Lower leg skin (tissue), 4 donors: ENCODE measurements at regions not wholly inside any gene's neighbourhood (a gene's known extent, or its start where the extent isn't known, plus 50 kb on each side); places are given as distances from the start of the nearest gene placed in this dataset.

Experiments
- DNase-seq, 2 donors: peaks; one replicate each; pipeline ENCODE4 v3.0.0-alpha.2; 2019; ENCODE audit warnings: low spot score in 2 of 2
- H3K4me3 ChIP-seq: fragments of 200-600 bp; sonication (generic); 2 replicates; pipeline ENCODE4 v1.5.1; 2017; ENCODE audit warnings: mild to moderate bottlenecking, low read depth; ENCODE audit not compliant: poor library complexity, severe bottlenecking
- POLR2A ChIP-seq, 2 donors: fragments of 450-650 bp; IDR thresholded peaks; one replicate each; pipeline ENCODE4 v1.6.1; 2016 to 2017; ENCODE audit warnings: antibody characterized with exemption in 2 of 2, mild to moderate bottlenecking in 1 of 2, moderate library complexity in 1 of 2
- WGBS, 2 donors: methylation state at CpG; one replicate each; pipeline ENCODE4 v1.1.5; 2018; 5-methylcytosine and 5-hydroxymethylcytosine counted together
- intact Hi-C: fragments of 100-400 bp; cut with DNase I; formaldehyde crosslinking; loops from one replicate; pipeline ENCODE4 v1.15.0; 2023; ENCODE audit warnings: low total_unique reads
- TF ChIP-seq, protein P1 (sequence below), 3 donors: fragments of 450-650 bp; IDR thresholded peaks; one replicate each; pipeline ENCODE4 v1.5.1; 2016; ENCODE audit warnings: antibody characterized with exemption in 3 of 3, mild to moderate bottlenecking in 3 of 3, moderate library complexity in 2 of 3

DNA sequence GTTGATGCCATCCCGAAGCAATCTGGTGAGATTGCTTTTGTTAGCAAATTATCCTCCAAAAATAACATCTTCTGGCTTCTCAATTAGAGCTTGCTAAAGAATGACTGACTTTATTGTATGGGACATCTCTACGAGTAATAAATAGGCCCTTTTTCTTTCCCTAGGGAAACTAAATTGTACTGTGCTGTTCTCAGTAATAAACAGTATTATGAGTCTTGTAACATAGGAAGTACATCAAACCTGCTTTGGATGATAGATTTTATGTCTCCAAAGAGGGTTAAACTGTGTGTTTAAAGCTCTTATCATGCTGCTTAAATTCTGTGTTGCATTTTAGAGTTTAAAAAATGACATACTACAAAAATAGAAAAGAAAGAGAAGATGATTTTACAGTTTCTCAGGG is 153.4 kb upstream of the THRB start:
- 74 to 80% methylated on average over 2 of the region's 2 CpGs for WGBS, 2 donors
- DNase-seq = no peak
- TF ChIP-seq, protein P1, sequence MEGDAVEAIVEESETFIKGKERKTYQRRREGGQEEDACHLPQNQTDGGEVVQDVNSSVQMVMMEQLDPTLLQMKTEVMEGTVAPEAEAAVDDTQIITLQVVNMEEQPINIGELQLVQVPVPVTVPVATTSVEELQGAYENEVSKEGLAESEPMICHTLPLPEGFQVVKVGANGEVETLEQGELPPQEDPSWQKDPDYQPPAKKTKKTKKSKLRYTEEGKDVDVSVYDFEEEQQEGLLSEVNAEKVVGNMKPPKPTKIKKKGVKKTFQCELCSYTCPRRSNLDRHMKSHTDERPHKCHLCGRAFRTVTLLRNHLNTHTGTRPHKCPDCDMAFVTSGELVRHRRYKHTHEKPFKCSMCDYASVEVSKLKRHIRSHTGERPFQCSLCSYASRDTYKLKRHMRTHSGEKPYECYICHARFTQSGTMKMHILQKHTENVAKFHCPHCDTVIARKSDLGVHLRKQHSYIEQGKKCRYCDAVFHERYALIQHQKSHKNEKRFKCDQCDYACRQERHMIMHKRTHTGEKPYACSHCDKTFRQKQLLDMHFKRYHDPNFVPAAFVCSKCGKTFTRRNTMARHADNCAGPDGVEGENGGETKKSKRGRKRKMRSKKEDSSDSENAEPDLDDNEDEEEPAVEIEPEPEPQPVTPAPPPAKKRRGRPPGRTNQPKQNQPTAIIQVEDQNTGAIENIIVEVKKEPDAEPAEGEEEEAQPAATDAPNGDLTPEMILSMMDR (IDR thresholded peaks at IDR 0.05) = no peak
- TF ChIP-seq POLR2A (IDR thresholded peaks at IDR 0.05) = no peak
- H3K4me3 ChIP-seq = no peak overlapping the region
- intact Hi-C loops = no loop called here

DNA sequence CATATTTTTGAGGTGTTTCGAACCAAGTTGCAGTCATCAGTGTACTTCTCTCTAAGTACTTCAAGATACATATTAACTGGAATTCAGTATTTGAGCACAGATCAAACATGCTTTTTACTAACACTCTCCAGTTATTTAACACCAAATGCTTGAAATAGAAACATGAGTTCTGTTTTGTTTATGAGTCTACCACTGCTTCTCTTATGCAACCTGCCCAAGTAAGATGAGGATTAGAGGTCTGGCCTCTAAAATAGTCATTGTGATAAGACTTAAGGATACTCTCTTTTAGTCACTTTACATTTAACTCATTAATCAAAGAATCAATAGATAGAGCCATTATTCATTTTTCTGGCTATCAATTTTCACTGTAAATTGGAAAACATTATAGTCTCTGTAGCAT is 156.2 kb upstream of the THRB start:
- intact Hi-C loops = no loop called here
- no peak overlapping the region for H3K4me3 ChIP-seq
- 95 to 96% methylated on average over 1 of the region's 1 CpG for WGBS, 2 donors
- TF ChIP-seq, protein P1 (IDR thresholded peaks at IDR 0.05) = no peak
- TF ChIP-seq POLR2A (IDR thresholded peaks at IDR 0.05) = no peak
- DNase-seq = no peak

- 75 to 86% methylated on average over 1 of the region's 1 CpG for WGBS, 2 donors
- TF ChIP-seq, protein P1 (IDR thresholded peaks at IDR 0.05) = no peak
- no peak for TF ChIP-seq POLR2A (IDR thresholded peaks at IDR 0.05)
- intact Hi-C loops = no loop called here
- H3K4me3 ChIP-seq = no peak overlapping the region
- no peak for DNase-seq
Measured at GRCh38 chr3:24657870-24658510, 163.3 kb upstream of the THRB start.

DNA sequence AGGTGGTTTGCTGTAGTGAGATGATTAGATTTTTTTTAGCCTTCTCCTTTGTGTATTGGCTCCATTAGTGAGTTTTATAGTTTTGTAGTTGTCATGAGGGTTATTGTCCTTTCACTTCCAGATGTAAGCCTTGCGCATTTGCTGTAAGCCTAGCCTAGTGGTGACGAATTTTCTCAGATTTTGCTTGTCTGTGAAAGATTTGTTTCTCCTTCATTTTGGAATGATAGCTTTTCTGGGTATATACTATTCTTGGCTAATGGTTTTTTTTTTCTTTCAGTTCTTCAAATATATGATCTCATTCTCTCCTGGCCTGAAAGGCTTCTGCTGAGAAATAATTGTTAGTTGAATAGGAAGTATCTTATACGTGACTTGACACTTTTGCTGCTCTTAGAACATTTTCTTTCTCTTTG is 166.5 kb upstream of the THRB start:
- WGBS, 2 donors = 82% methylated on average over 3 of the region's 3 CpGs
- TF ChIP-seq, protein P1 (IDR thresholded peaks at IDR 0.05) = no peak
- TF ChIP-seq POLR2A (IDR thresholded peaks at IDR 0.05) = no peak
- no peak for DNase-seq
- no peak overlapping the region for H3K4me3 ChIP-seq
- intact Hi-C loops = no loop called here

GRCh38 chr3:24662449-24663345 is 168.0 kb upstream of the THRB start:
- intact Hi-C loops = no loop called here
- 94 to 95% methylated on average over 7 of the region's 7 CpGs for WGBS, 2 donors

More at GRCh38 chr3:24662449-24663345, 168.0 kb upstream of the THRB start:
- DNase-seq = no peak
- no peak overlapping the region for H3K4me3 ChIP-seq
- TF ChIP-seq, protein P1 (IDR thresholded peaks at IDR 0.05) = no peak
- TF ChIP-seq POLR2A (IDR thresholded peaks at IDR 0.05) = no peak
